LNCAP (cell line): ENCODE measurements at regions not wholly inside any gene's neighbourhood (a gene's known extent, or its start where the extent isn't known, plus 50 kb on each side); places are given as distances from the start of the nearest gene placed in this dataset.

Experiments used
- TF ChIP-seq, protein P1 (sequence below): fragments of 450-650 bp; IDR thresholded peaks from 2 replicates; pipeline ENCODE4 v1.5.1; 2017; ENCODE audit warnings: mild to moderate bottlenecking

- TF ChIP-seq, protein P1, sequence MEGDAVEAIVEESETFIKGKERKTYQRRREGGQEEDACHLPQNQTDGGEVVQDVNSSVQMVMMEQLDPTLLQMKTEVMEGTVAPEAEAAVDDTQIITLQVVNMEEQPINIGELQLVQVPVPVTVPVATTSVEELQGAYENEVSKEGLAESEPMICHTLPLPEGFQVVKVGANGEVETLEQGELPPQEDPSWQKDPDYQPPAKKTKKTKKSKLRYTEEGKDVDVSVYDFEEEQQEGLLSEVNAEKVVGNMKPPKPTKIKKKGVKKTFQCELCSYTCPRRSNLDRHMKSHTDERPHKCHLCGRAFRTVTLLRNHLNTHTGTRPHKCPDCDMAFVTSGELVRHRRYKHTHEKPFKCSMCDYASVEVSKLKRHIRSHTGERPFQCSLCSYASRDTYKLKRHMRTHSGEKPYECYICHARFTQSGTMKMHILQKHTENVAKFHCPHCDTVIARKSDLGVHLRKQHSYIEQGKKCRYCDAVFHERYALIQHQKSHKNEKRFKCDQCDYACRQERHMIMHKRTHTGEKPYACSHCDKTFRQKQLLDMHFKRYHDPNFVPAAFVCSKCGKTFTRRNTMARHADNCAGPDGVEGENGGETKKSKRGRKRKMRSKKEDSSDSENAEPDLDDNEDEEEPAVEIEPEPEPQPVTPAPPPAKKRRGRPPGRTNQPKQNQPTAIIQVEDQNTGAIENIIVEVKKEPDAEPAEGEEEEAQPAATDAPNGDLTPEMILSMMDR: no peak
Observed at GRCh38 chr22:48052621-48052890, 1290.1 kb downstream of the TBC1D22A start.

GRCh38 chr22:48051796-48052620, 1289.6 kb downstream of the TBC1D22A start:
- TF ChIP-seq, protein P1: no peak

GRCh38 chr22:48050836-48051235, 1288.4 kb downstream of the TBC1D22A start:
- TF ChIP-seq, protein P1: no peak

- TF ChIP-seq, protein P1: no peak
Observed at GRCh38 chr22:48049116-48049515, 1286.7 kb downstream of the TBC1D22A start.

- TF ChIP-seq, protein P1: no peak
Observed at GRCh38 chr22:48047722-48048500, 1285.5 kb downstream of the TBC1D22A start.

DNA sequence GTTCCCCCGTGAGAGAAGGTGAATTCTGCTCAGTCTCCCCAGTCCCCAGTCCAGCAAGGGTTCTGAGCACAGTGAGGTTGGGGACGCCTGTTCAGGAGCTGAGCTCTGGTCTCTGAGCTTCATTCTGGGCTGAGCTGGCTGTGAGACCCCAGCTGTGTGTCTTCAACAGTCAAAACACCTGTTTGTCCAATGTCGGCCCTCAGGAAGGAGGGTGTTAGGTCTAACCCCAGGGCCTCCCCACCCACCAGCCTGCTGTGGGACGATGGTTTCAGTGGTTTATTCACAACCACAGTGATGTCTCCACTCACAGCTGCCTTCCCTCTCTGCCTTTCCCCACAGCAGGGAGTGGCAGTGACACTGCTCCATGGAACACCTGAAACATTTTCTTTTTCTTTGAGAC, 1282.9 kb downstream of the TBC1D22A start:
- TF ChIP-seq, protein P1: no peak

- TF ChIP-seq, protein P1: no peak
Observed at GRCh38 chr22:48044487-48045060, 1282.1 kb downstream of the TBC1D22A start.
